AG08395 (cell line): ENCODE measurements at regions not wholly inside any gene's neighbourhood (a gene's known extent, or its start where the extent isn't known, plus 50 kb on each side); places are given as distances from the start of the nearest gene placed in this dataset.
"Not testable (repeated sequence)": the region's sequence is repeated elsewhere in the genome, so short reads cannot be mapped to it uniquely, and the experiment has no call there.

ENCODE experiments used
- DNase-seq: peaks from one replicate; pipeline ENCODE4 v3.0.0; 2012; ENCODE audit warnings: mixed read lengths, low spot score

- peak; percentile 4 for DNase-seq
Observed at GRCh38 chr6:120805276-120805675, 529.0 kb downstream of the TBC1D32 start.

- DNase-seq = no peak
Observed at GRCh38 chr6:120804612-120805011, 529.7 kb downstream of the TBC1D32 start.

- DNase-seq = no peak
Observed at GRCh38 chr6:120786682-120787081, 547.6 kb downstream of the TBC1D32 start.

GRCh38 chr6:120786256-120786655 lies 548.0 kb downstream of the TBC1D32 start:
- DNase-seq = no peak

GRCh38 chr6:120785459-120786086 lies 548.7 kb downstream of the TBC1D32 start:
- DNase-seq = no peak

GRCh38 chr6:120779441-120779840 lies 554.8 kb downstream of the TBC1D32 start:
- DNase-seq = no peak

- no peak for DNase-seq
Observed at GRCh38 chr6:120775698-120776097, 558.6 kb downstream of the TBC1D32 start.

- peak; percentile 5 for DNase-seq
Observed at GRCh38 chr6:120774275-120774674, 560.0 kb downstream of the TBC1D32 start.

- DNase-seq = no peak
Observed at GRCh38 chr6:120771019-120771418, 563.3 kb downstream of the TBC1D32 start.

GRCh38 chr6:120764312-120764711 lies 570.0 kb downstream of the TBC1D32 start:
- DNase-seq = no peak

GRCh38 chr6:120759570-120759969 lies 574.7 kb downstream of the TBC1D32 start:
- DNase-seq = no peak

- not testable (repeated sequence) for DNase-seq
Observed at GRCh38 chr6:120748574-120748973, 585.7 kb downstream of the TBC1D32 start.

GRCh38 chr6:120736740-120737139 lies 597.5 kb downstream of the TBC1D32 start:
- no peak for DNase-seq

- DNase-seq = no peak
Observed at GRCh38 chr6:120735641-120736040, 598.6 kb downstream of the TBC1D32 start.

- no peak for DNase-seq
Observed at GRCh38 chr6:120711255-120711654, 623.0 kb downstream of the TBC1D32 start.

- DNase-seq = no peak
Observed at GRCh38 chr6:120700001-120700400, 634.3 kb downstream of the TBC1D32 start.

GRCh38 chr6:120686492-120686891 lies 647.8 kb downstream of the TBC1D32 start:
- DNase-seq = no peak

GRCh38 chr6:120682145-120682544 lies 652.1 kb downstream of the TBC1D32 start:
- DNase-seq = no peak

GRCh38 chr6:120681204-120681603 lies 653.1 kb downstream of the TBC1D32 start:
- no peak for DNase-seq

GRCh38 chr6:120675886-120676285 lies 658.4 kb downstream of the TBC1D32 start:
- DNase-seq = no peak

GRCh38 chr6:120671519-120671918 lies 662.8 kb downstream of the TBC1D32 start:
- DNase-seq = no peak

GRCh38 chr6:120652506-120652905 lies 681.8 kb downstream of the TBC1D32 start:
- DNase-seq = no peak

- DNase-seq = no peak
Observed at GRCh38 chr6:120648713-120649112, 685.6 kb downstream of the TBC1D32 start.

- no peak for DNase-seq
Observed at GRCh38 chr6:120646101-120646500, 688.2 kb downstream of the TBC1D32 start.
